Stimulated activated CD4-positive, alpha-beta T cell treated with anti-CD3 and anti-CD28 coated beads, Interleukin-4, amount 100 ng/mL, for 48 hours (primary cell): ENCODE measurements at regions not wholly inside any gene's neighbourhood (a gene's known extent, or its start where the extent isn't known, plus 50 kb on each side); places are given as distances from the start of the nearest gene placed in this dataset.
"Not testable (repeated sequence)": the region's sequence is repeated elsewhere in the genome, so short reads cannot be mapped to it uniquely, and the experiment has no call there.

Experiments used
- DNase-seq, 2 donors: peaks; one replicate each; pipeline ENCODE4 v3.0.0-alpha.2; 2020; ENCODE audit warnings: low read depth in 2 of 2

DNA sequence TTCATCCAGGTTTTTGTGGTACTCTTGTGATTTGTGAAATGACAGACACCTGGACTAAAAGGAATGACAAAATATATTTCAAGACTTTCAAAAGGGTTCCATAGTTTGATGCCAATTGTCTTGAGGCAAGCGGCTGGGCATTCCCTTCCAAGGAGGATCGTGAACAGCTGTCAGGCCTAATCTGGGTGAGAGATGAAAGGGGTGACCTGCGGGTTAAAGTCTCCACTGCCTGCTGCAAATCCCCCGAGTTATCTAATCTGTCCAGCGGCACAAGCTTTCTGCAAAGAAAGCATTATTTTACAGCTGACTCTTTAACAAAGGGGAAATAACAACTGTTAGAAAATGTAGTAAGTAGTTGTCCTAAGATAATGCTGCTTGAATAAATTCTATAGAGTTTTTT is 128.7 kb upstream of the MB21D2 start:
- no peak for DNase-seq

DNA sequence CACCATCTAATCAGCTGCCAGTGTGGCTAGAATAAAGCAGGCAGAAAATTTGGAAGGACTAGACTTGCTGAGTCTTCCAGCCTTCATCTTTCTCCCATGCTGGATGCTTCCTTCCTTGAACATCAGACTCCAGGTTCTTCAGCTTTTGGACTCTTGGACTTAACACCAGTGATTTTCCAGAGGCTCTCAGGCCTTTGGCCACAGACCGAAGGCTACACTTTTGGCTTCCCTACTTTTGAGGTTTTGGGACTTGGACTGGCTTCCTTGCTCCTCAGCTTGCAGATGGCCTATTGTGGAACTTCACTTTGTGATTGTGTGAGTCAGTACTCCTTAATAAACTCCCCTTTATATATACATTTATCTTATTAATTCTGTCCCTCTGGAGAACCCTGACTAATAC is 129.8 kb upstream of the MB21D2 start:
- DNase-seq = not testable (repeated sequence)

DNA sequence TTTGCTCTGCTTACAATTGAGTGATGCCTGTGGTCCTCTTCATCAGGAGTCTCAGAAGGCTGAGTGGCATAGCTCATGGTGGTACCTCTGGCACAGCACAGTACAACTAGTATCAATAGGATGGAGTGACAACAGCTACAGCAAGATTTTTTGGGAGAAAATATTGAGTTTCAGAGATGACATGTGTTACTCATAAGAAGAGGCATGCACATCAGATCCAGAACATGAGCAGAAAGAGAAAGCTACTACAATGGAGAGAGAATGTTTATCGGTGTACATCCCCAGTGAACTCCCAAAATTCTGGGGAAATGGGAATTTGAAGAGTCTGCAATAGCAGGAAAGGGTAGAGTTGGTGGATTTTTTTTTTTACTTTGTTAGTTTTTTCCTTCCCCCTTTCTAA is 130.5 kb upstream of the MB21D2 start:
- DNase-seq = no peak

DNA sequence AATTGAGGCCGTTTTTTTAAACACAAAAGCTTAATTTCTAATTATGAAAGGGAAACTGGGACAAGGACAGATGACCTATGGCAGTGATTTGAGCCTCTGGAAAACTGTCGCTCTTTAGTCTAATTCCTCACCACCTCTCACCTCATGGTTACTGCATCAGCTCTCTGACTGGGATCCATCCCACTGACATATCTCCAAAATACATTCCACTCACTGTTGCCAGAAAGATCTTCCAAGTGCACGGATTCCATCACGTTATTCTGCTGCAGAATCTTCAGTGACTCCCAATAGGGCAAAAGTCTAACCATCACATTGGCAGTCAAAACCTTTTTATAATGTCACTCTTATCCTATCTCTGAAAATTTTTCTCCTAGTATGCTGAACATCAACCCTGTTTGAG is 132.3 kb upstream of the MB21D2 start:
- DNase-seq = no peak

DNA sequence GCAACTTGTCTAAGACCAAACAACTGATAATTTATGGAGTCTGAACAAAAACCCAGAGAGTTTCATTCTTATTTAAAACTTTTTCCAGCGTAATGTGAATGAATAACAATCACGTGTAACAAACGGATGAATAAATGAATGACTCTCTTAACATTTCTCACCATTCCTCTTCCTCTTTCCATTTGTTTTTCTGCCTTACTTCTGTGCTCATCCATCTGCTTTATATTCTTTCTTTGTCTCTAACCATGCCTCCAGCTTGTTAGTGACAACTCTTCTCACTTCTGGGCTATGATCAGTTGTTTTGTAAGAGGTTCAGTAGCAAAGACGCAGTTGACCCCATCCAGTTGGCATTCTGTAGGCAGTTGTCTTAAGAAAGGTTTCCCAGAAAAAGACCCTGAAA is 133.7 kb upstream of the MB21D2 start:
- DNase-seq = no peak

DNA sequence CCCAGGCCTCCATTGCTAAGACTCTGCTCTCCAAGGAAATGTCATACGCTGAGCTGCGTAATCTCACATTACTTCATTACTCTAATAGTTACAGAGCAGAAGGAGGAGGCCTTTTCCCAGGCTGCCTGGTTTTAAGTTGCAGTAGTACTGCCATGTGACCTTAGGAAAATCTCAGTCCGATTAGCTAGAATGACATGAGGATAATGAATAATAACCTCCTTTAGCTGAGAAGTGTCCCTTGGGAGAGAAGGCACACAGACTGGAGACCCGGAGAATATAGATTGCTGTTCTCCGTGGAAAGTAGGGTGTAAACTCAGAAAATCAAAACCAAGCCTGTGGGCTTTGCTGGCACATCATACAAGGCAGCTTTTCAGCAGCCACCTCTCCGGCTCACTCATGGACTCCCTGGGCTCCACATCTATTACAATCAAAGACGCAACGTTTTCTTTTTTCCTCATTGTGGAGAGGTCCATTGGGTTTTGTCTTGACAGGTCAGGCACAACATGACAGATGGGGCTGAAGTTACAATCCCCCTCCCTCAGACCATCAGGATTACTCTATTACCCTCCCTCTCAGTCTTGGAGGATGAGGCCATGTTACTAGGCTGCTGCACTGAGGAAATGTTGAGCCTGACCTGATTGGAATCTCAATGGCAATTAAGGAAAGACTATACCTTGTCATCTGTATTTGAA is 134.8 kb upstream of the MB21D2 start:
- DNase-seq = no peak

DNA sequence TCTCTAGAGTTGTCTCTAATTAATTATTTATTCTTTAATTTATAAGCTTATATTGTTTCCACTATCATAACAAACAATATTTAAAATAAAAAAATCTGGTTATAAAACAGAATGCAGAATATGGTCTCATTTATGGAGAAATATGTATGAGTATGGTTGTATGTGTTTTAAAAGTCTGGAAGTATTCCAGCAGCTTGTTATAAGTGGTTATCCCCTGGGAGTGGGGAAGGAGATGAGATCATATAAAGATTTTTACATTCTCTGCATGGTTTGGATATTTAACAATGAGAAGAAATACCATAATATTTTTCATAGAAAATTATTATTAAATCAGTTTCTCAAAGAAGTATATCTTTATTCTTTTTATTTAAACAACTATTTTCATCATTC is 135.4 kb upstream of the MB21D2 start:
- no peak for DNase-seq

- DNase-seq = no peak
Measured at GRCh38 chr3:193055352-193055751, 137.7 kb upstream of the MB21D2 start.

DNA sequence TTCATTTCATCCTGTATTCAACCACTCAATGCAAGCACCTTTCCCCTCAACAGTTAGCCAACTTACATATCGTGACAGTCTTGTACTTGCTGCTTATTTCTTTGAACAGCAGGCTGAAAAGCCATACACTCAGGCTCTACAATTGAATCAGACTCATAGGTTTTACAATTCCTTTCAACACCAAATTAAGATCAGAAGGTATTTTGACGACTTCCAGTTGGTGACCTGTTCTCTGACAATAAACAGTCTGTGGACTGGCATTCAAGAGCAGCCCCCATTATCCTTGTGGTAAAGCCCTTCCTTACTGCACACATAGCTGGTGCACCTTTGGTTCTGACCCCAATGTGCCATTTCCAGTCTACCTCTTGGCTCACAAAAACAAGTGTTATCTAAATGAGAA is 140.0 kb upstream of the MB21D2 start:
- DNase-seq = no peak

GRCh38 chr3:193060748-193061546 is 143.3 kb upstream of the MB21D2 start:
- DNase-seq = no peak

DNA sequence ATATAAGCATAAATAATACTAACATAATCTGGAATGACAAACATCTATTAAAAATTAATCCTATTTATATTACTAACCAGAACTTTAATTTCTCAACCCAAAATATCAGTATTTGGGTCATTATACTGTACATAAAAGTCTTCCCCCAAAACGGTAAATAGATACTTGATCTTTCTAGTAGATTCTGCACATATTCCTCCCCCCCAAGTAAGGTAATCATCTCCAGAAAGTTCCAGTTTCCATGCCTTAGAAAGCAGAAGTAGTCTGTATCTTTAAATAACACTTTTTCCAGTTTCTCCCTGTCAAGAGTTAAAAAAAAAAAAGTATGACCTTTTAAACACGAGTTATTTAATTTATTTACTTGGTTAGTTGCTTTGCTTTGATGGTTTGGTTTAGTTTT is 150.7 kb upstream of the MB21D2 start:
- no peak for DNase-seq

DNA sequence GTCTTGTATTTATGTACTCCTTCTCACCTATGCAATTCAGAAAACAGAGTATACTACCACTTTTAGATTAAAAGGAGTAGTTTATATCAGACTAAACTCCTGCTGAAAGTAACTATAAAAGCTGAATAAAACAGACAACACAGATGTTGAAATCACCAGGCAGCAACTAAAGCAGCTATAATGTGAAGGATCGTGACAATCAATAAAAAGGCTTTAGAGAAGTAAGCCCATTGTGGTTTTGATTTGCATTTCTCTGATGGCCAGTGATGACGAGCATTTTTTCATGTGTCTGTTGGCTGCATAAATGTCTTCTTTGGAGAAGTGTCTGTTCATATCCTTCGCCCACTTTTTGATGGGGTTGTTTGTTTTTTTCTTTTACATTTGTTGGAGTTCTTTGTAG is 152.1 kb upstream of the MB21D2 start:
- DNase-seq = not testable (repeated sequence)

DNA sequence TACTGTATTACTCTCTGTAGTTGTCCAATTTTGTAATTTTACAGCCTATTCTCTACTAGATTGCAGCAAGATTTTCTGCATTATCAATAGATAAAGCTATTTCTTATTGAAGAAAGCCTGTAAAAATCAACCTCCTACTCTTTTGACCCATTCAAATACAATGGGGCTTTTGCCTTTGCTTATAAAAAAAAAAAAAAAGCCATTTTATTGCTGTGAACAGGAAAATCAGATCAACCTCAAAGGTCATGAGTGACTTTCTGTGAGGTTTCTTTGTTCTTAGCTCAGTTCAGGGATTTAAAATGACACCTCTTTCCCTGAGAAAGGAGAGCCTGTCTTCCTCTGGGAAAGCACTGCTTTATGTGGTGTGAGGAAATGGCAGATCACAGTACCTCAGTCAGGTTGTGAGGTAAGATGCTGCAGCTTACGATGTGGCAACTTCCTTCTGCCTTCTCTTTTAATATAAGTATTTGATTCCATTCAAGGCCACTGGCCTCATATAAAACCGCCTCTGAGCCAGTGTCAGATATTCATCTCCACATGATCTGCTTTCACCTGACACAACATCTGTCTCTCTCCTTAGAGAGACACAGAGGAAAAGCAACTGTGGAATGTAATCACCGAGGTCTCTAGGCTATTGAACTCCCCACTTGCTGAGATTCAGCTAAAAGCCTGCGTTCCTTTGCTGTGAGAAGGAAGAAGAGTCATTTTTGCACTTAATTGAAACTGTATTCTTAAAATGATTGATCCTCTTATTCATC is 161.5 kb upstream of the MB21D2 start:
- no peak for DNase-seq

- no peak for DNase-seq
Measured at GRCh38 chr3:193080821-193081365, 160.1 kb upstream of the PLAAT1 start.

GRCh38 chr3:193085655-193086054 is 155.4 kb upstream of the PLAAT1 start:
- no peak for DNase-seq

DNA sequence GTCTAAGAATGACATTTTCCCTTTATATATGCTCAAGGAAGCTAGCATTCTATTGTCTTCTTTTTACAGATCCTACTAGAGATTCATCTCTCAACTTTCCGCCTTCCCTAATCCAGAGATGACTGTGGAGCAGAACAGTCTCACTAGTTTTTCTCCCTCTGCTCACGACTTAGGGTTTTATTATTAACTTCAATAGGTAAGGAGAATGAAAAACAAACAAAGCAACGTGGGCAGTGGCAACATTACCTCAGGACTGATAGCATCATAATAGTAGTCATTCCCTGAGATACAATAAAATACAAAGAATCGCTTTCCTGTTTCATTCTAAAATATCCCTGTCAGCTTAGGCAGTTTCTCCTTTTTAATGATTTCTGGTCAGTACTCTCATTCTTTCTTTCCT is 154.3 kb upstream of the PLAAT1 start:
- no peak for DNase-seq

DNA sequence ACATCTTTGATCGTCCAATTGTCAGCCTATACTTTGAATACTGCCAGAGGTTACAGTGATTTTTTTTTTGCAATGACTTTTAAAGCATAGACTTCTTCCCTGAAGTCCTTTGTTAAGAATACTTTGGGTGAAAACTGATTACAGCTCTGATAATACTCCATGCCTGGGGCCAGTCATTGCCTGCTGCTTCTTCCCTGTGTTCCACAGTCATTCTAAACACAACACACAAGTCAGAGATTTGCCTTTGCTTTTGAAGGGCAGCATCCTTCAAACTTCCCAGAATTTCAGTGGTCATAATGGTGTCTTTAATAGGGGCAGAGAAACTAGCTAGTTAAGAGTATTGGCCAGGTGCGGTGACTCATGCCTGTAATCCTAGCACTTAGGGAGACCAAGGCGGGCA is 153.7 kb upstream of the PLAAT1 start:
- DNase-seq = no peak

DNA sequence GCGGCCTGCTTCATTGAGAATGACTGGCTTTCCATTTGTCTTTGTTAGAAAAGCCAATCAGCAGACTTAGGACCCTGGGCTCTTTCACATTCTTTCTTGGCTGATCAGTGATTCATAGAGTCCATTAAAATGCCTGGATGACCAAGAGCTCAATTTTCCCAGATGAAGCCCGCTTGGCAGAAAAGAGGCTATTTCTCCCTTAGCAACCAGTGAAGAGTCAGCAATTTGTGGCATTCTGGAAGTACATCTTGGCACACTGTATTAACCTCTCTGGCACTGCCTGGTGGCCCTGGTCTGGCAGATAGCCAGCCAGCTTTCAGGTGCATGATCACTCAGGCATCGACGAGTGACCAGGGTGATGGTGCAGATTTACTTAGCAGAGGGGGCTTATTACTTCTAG is 145.7 kb upstream of the PLAAT1 start:
- DNase-seq = no peak

DNA sequence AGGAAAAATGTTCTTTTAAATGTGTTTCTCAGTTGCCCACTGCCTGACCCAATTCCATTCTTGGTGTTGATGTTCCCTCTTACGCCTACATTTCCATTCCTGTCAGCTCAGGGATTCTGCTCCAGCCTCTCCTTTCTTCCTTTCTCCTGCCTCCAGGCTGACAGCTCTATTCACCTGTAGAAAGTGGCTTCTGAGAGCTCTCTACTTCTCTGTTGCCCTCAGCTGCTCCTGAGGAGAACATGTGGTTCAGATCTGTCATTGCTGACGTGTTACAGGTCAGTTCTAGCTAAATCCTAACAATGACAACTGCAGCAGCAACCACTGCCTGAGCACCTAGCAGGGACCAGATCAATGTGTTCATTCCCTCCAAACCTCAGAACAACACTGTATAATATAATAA is 144.9 kb upstream of the PLAAT1 start:
- no peak for DNase-seq

- DNase-seq = no peak
Measured at GRCh38 chr3:193114431-193115340, 126.3 kb upstream of the PLAAT1 start.

DNA sequence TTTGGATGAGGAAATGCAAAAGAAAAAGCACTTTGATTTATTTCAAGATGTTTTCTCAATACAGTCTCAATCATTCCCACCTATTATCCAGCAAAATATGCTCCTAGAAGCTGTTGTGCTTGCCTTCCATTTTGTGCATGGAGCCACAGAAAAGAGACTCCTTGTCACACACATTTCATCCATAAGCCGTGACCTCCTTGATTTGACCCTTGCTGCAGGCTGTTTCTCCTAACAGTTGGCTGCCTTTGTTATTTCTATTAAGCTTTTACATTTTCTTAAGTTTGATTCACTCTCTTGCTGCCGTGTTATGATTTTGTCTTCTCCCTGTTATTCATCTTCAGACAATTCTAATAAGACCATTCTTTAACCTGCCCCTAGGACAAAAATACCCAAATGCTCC is 124.2 kb upstream of the PLAAT1 start:
- no peak for DNase-seq
